ENCODE measurements at regions not wholly inside any gene's neighbourhood (a gene's known extent, or its start where the extent isn't known, plus 50 kb on each side); places are given as distances from the start of the nearest gene placed in this dataset.

DNA sequence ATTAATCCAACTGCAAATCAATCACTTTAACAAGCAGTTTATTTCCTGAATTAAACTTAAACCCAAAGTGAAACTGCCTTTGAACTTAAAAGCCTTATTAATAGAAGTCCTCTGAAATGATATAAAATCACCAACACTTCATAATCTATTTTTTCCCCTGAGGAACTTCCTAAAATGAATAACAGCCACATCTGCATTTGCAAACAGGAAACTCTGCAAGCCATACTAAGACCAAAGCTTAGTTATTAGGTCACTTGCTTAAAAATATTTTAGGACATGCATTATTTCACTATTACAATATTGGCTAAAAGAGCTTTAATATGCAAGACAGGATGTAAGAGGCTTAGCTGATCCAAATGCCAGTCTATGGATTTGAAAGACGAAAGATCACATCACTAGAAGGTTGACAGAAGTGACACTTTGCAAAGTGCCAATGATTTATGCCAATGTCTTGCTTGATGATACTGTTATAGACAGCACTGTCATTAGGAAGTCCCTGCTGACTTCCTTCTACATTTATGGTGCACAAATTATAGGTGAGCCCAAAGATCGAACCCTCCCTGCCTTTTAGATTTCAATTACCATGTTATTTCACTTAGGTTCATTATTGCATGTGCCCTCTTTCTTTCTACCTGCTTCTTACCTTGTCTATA, 99.9 kb upstream of the SKAP2 start:
- TF ChIP-seq CTCF (IDR thresholded peaks at IDR 0.05) (no peak), POLR2A (IDR thresholded peaks at IDR 0.05) (no peak)

Data from uterus (tissue), 2 donors.